ENCODE measurements at regions not wholly inside any gene's neighbourhood (a gene's known extent, or its start where the extent isn't known, plus 50 kb on each side); places are given as distances from the start of the nearest gene placed in this dataset.
"Not testable (repeated sequence)": the region's sequence is repeated elsewhere in the genome, so short reads cannot be mapped to it uniquely, and the experiment has no call there.

DNA sequence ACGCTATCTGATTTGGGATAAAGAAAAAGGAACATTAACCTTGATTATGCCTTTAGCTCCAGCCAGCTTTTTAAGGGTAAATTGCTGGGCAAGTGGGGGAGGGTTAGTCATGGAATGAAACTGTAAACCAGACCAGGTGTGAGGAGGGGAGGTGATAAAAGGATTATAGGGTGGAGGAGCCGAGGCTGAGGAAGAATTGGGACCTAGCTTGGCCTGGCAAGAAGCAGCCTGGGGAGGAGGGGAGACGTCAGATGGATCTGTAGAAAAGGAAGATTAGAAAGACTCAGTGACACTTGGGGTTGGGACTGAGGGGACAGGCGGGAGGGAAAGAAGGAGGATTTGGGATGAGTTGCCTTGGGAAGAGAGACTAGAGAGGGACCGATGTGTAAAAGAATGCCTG is 590.8 kb upstream of the MDGA2 start:
- DNase-seq (ENCODE audit: low read depth in 2 of 2), result not testable (repeated sequence)

- no peak for DNase-seq (ENCODE audit: low read depth in 2 of 2)
These were observed 586.0 kb upstream of the MDGA2 start for GRCh38 chr14:48261436-48261835.

DNA sequence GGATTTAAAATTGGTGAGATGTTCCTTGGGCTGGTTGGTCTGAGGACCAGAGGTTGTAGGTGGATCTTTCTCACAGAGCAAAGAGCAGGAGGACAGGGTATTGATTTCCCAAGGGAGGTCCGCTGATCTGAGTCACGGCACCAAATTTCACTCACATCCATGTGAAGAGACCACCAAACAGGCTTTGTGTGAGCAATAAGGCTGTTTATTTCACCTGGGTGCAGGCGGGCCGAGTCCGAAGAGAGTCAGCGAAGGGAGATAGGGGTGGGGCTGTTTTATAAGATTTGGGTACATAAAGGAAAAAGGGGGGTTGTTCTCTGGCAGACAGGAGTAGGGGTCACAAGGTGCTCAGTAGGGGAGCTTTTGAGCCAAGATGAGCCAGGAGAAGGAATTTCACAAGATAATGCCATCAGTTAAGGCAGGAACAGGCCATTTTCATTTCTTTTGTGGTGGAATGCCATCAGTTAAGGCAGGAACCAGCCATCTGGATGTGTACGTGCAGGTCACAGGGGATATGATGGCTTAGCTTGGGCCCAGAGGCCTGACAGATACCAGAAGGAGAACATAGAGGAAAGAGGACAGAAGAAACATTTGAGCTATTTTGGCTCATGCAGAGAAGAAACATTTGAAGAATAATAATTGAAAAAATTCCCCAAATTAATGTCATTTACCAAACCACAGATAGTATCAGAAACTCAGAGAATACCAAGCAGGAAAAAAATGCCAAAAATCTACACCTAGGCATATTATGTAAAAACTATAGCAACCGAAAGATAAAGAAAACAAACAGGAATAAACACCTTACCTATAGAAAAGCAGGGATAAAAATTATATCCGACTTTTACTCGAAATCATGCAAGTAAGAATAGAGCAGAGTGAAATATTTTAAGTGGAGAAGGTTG is 585.2 kb upstream of the MDGA2 start:
- DNase-seq (ENCODE audit: low read depth in 2 of 2), result not testable (repeated sequence)

DNA sequence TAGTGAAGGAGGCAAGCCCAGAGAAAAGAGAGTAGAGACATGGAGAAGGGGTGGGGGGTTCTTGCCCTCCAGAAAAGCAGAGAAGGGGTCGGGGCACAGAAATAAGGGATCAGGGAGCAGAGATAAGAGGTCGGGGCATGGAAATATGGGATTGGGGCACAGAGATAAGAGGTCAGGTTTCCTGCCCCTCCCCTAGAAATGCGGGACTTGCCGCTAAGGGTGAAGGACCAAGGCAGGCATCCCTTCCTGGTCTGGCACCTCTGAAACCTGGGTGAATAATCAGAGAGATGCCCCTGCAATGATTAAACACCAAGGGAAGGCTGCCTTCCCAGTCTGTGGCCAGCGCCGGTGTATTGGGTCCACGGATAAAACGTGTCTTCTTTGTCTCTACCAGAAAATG is 584.5 kb upstream of the MDGA2 start:
- DNase-seq (ENCODE audit: low read depth in 2 of 2), result not testable (repeated sequence)

DNA sequence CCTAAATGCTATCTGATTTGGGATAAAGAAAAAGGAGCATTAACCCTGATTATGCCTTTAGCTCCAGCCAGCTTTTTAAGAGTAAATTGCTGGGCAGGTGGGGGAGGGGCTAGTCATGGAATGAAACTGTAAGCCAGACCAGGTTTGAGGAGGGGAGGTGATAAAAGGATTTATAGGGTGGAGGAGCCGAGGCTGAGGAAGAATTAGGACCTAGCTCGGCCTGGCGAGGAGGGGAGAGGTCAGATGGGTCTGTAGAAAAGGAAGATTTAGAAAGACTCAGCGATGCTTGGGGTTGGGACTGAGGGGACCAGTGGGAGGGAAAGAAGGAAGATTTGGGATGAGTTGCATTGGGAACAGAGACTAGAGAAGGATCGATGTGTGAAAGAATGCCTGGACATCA is 583.8 kb upstream of the MDGA2 start:
- DNase-seq (ENCODE audit: low read depth in 2 of 2), result not testable (repeated sequence)

DNA sequence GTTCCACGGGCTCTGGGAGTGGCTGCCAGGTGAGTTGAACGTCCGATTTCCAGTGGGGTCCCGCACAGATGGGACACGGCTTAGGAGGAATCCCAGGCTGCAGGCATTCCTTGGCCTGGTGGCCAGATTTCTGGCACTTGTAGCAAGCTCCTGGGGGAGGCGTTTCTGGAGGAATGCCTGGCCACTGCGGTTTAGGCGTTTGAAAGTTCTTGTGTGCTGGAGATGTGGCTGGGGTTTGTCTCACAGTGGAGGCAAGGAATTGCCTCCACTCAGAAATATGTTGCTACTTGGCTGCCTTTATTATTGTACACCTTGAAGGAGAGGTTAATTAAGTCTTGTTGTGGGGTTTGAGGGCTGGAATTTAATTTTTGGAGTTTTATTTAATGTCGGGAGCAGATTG is 583.3 kb upstream of the MDGA2 start:
- DNase-seq (ENCODE audit: low read depth in 2 of 2), result not testable (repeated sequence)

GRCh38 chr14:48253020-48253419 is 577.6 kb upstream of the MDGA2 start:
- no peak for DNase-seq (ENCODE audit: low read depth in 2 of 2)

- DNase-seq (ENCODE audit: low read depth in 2 of 2), result no peak
These were observed 575.9 kb upstream of the MDGA2 start for GRCh38 chr14:48251290-48251689.

GRCh38 chr14:48250575-48250974 is 575.2 kb upstream of the MDGA2 start:
- no peak for DNase-seq (ENCODE audit: low read depth in 2 of 2)

- no peak for DNase-seq (ENCODE audit: low read depth in 2 of 2)
These were observed 572.6 kb upstream of the MDGA2 start for GRCh38 chr14:48247977-48248376.

- no peak for DNase-seq (ENCODE audit: low read depth in 2 of 2)
These were observed 568.5 kb upstream of the MDGA2 start for GRCh38 chr14:48243900-48244299.

GRCh38 chr14:48229091-48229490 is 553.7 kb upstream of the MDGA2 start:
- no peak for DNase-seq (ENCODE audit: low read depth in 2 of 2)

- no peak for DNase-seq (ENCODE audit: low read depth in 2 of 2)
These were observed 518.5 kb upstream of the MDGA2 start for GRCh38 chr14:48193893-48194292.

- DNase-seq (ENCODE audit: low read depth in 2 of 2), result not testable (repeated sequence)
These were observed 474.2 kb upstream of the MDGA2 start for GRCh38 chr14:48149624-48150023.

DNA sequence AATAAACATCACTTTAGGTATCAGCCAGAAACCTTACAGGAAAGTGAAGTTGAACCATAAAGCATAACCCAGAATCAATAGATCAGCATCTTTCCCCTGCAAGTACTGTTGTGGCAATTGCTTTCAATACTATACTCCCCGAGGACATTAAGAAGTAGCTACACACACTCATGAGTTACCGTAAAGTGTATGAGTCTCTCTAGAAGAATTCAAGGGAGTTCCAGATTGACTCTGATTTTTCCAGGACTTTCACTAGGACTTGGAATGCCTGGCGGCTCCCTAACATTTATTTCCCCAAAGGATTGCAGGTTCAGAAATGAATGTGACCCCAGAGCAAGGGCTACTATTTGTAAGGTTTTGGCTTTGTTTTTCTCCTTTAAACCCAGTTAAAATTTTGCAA is 465.4 kb upstream of the MDGA2 start:
- no peak for DNase-seq (ENCODE audit: low read depth in 2 of 2)

- no peak for DNase-seq (ENCODE audit: low read depth in 2 of 2)
These were observed 454.1 kb upstream of the MDGA2 start for GRCh38 chr14:48129472-48129871.

- DNase-seq (ENCODE audit: low read depth in 2 of 2), result no peak
These were observed 452.3 kb upstream of the MDGA2 start for GRCh38 chr14:48127674-48128073.

- no peak for DNase-seq (ENCODE audit: low read depth in 2 of 2)
These were observed 450.2 kb upstream of the MDGA2 start for GRCh38 chr14:48125654-48126053.

- no peak for DNase-seq (ENCODE audit: low read depth in 2 of 2)
These were observed 438.3 kb upstream of the MDGA2 start for GRCh38 chr14:48113713-48114112.

DNA sequence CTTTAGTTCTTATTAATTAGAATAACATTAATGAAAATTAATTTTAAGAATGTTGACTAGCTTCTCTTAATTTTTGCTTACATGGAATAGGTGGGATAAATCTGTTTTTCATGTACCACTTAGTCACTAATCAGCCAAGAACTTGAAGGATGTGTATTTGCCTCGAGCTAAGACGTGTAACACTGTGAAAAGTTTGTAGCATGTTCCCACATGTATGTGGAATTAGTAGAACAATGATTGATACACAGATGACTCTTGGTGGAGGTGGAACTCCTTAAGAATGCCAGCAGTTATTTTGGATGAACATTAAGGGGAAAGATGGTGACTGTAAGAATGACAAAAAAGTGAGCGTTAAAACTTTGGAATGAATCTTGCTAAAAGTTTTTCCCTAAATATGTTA is 435.7 kb upstream of the MDGA2 start:
- DNase-seq (ENCODE audit: low read depth in 2 of 2), result no peak

DNA sequence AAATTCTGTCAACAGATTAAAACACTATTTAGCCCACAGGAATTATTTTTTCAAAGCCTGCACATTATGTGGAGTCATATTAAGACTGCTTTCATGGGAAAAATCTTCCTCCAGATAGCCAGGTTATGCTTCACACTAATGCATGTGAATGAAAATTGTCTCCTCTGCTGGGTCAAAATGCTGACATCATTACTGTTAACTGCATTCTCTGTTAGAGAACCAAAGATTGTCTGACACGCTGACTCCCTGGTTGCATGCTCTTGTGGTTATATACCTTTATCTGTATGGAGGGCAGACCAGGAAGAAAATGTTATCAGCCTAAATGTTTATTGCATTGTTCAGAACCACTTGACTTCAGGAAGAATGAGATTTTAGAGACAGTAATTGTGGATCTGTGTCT is 432.2 kb upstream of the MDGA2 start:
- DNase-seq (ENCODE audit: low read depth in 2 of 2), result no peak

GRCh38 chr14:48096897-48097296 is 421.5 kb upstream of the MDGA2 start:
- DNase-seq (ENCODE audit: low read depth in 2 of 2), result no peak

GRCh38 chr14:48086516-48086915 is 411.1 kb upstream of the MDGA2 start:
- DNase-seq (ENCODE audit: low read depth in 2 of 2), result no peak

GRCh38 chr14:48075487-48075886 is 400.1 kb upstream of the MDGA2 start:
- DNase-seq (ENCODE audit: low read depth in 2 of 2), result no peak
